GM19324 (cell line): ENCODE measurements at regions not wholly inside any gene's neighbourhood (a gene's known extent, or its start where the extent isn't known, plus 50 kb on each side); places are given as distances from the start of the nearest gene placed in this dataset.
"Not testable (repeated sequence)": the region's sequence is repeated elsewhere in the genome, so short reads cannot be mapped to it uniquely, and the experiment has no call there.

Experiments
- ATAC-seq: cut with Tn5 transposase; IDR thresholded peaks from one replicate; pipeline ENCODE4 v1.9.1; 2021; ENCODE audit warnings: mild to moderate bottlenecking, moderate library complexity; ENCODE audit not compliant: unreplicated experiment, low FRiP score

- no peak for ATAC-seq
Observed at GRCh38 chr3:168678730-168679129, 583.0 kb upstream of the GOLIM4 start.

- ATAC-seq: no peak
Observed at GRCh38 chr3:168671091-168671490, 575.4 kb upstream of the GOLIM4 start.

- not testable (repeated sequence) for ATAC-seq
Observed at GRCh38 chr3:168660879-168661657, 565.3 kb upstream of the GOLIM4 start.

- no peak for ATAC-seq
Observed at GRCh38 chr3:168659015-168659414, 563.3 kb upstream of the GOLIM4 start.

GRCh38 chr3:168655611-168656010 lies 559.9 kb upstream of the GOLIM4 start:
- no peak for ATAC-seq

GRCh38 chr3:168654700-168655099 lies 559.0 kb upstream of the GOLIM4 start:
- no peak for ATAC-seq

GRCh38 chr3:168653255-168653654 lies 557.5 kb upstream of the GOLIM4 start:
- no peak for ATAC-seq

GRCh38 chr3:168648321-168648720 lies 552.6 kb upstream of the GOLIM4 start:
- no peak for ATAC-seq

- ATAC-seq: no peak
Observed at GRCh38 chr3:168647582-168647981, 551.9 kb upstream of the GOLIM4 start.

- no peak for ATAC-seq
Observed at GRCh38 chr3:168645180-168645579, 549.5 kb upstream of the GOLIM4 start.

- no peak for ATAC-seq
Observed at GRCh38 chr3:168628549-168628948, 532.8 kb upstream of the GOLIM4 start.

GRCh38 chr3:168625477-168625876 lies 529.8 kb upstream of the GOLIM4 start:
- no peak for ATAC-seq

GRCh38 chr3:168624892-168625448 lies 529.2 kb upstream of the GOLIM4 start:
- no peak for ATAC-seq

GRCh38 chr3:168624195-168624594 lies 528.5 kb upstream of the GOLIM4 start:
- no peak for ATAC-seq

GRCh38 chr3:168622795-168623194 lies 527.1 kb upstream of the GOLIM4 start:
- ATAC-seq: no peak

GRCh38 chr3:168620854-168621253 lies 525.1 kb upstream of the GOLIM4 start:
- peak; percentile 52 for ATAC-seq

GRCh38 chr3:168618827-168619470 lies 523.2 kb upstream of the GOLIM4 start:
- no peak for ATAC-seq

- ATAC-seq: no peak
Observed at GRCh38 chr3:168617658-168618057, 521.9 kb upstream of the GOLIM4 start.

GRCh38 chr3:168616915-168617314 lies 521.2 kb upstream of the GOLIM4 start:
- ATAC-seq: no peak

- no peak for ATAC-seq
Observed at GRCh38 chr3:168615493-168616020, 519.8 kb upstream of the GOLIM4 start.

GRCh38 chr3:168613151-168613550 lies 517.4 kb upstream of the GOLIM4 start:
- ATAC-seq: no peak

GRCh38 chr3:168612671-168613070 lies 516.9 kb upstream of the GOLIM4 start:
- ATAC-seq: no peak
